GM21390 (cell line): ENCODE measurements at regions not wholly inside any gene's neighbourhood (a gene's known extent, or its start where the extent isn't known, plus 50 kb on each side); places are given as distances from the start of the nearest gene placed in this dataset.

Source experiments
- ATAC-seq: cut with Tn5 transposase; IDR thresholded peaks from one replicate; pipeline ENCODE4 v1.9.1; 2021; ENCODE audit not compliant: unreplicated experiment

DNA sequence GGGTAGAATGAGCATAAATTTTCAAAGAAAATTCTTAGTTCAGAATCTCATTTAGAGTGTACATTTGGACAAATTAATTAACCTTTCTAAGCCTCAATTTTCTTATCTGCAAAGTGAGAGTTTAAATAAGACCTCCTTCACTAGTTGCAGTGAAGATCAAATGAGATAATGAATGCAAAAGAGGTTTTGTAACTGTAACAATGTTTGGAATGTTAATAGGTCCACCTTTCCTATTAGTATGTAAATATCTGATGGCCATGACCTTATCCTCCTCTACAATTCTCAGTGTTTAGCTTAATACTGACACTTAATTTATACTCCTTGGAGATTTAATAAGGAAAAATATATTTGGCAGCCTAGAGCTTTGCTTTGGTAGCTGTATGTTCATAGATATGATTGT, 138.8 kb downstream of the GABRG1 start:
- ATAC-seq = no peak

DNA sequence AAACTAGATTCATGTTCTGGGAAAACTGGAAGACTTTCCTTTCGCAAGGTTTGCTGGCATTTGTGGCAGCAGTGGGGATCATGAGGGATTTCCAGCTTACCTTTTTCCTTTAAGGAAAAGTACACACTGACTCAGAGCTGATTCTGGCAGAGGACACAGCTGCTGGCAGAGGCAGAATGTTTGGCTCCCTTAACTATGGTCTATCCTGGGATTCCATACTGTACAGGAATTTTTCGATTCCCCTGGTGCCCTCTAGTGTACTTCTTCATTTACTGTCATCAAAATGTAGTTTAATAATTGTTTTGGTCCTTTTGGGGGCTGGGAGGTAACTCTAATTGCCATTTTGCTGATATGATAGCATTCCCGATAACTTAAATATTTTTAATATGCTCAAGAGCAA, 152.7 kb downstream of the GABRG1 start:
- no peak for ATAC-seq

DNA sequence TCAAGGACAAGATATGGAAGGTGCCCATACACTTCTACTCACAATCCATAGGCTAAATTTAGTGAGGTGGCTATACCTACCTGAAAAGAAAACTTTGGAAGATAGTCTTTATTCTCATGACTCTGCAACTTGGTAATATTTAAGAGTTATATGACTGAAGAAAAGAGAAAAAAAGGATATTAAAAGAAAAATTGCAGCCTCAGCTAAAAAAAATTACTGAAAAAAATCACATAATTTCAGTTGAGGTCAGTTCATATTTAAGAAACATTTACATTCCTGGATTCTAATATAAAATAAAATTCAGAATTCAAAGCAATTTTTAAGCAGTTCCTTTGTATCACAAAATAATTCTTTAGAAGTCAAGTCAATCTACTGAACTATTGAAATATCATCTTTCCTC, 166.5 kb downstream of the GABRG1 start:
- ATAC-seq = no peak

DNA sequence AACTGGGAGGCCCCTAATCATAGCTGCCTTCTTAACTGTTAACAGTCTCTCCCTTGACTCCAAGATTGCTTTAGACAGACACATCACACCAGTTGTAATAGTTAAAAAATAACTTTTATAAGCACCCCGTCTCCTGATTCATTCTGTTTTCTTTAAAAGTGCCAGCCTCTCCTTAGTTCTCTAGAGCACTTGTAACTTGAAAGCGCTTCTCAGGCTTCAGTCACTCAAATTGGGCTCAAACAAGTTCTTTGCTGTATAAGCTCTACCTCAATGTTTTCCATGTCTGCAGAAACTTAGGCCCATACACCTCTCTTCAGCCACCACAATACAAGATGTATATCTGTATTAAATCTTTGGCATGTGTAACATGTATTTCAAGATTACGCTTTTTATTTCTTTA, 169.6 kb downstream of the GABRG1 start:
- no peak for ATAC-seq

DNA sequence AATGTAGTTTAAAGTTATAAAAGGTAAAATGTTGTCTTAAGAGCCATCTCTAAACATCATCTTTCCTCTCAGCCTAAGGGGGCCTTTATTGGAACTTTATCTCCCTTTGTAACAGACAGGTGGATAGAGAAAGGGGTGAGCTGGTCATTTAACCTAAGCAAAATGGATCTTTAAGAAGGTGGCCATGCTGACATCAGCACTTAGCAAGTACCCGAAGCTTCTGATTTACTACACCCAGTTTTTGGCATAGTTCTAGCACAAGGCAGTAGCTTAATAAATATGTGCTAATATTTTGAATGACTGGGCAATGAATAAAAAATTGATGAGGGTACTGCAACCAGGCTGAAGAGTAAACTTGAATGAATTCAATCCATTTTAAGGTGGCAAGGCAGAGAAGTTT, 172.7 kb downstream of the GABRG1 start:
- ATAC-seq = no peak

DNA sequence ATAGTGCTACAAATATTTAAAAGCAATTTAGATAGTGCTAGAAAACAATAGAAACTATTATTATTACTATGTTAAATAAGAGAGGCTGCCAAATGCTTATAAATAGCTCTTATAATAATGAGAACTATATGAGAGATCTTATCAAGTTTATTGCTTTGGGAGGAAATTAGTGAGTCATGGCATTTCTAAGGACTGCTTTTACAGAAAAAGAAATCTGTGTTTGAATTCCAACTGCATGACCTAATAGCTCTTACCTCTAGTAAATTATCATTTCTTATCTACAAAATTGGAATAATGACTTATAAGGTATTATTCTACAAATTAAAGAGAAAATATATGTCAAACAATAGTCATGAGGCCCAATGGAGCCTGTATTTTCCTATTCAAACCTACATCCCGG, 177.2 kb downstream of the GABRG1 start:
- ATAC-seq = no peak

DNA sequence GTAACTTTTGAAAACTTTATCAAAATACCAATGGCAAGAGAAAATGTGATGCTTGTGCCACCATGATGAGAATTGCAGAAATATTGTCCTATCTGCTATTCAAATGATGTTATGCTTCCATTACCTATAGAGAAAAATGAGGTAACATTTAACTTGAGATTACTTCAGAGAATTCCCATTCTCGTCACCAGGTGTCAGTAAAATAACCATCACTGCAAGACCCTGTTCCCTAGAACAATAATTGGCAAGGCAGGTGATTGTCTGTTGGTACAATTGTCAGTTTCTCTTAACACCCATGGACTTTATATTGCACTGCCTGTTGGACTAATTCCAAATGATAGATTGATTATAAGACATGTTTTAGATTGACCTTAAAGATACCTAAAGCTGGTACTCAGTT, 179.9 kb downstream of the GABRG1 start:
- ATAC-seq = no peak

DNA sequence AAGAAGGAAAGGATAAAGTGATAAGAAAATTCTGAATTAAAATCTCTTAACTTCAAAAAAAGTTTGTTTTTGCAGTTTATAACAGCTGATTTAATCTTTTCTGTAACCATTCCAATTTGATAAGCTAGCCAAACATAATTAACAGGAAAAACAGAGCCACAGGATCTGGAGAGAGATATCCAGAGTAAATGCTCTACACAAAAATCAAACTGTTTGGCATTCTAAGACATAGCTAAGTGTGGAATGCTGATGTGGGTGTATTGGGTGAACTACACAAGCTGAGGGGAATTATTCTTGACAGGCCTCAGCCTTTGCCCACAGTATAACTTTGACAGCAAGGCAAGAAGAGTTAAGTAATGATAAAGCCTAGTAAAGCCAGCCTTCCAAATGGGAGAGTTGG, 184.8 kb downstream of the GABRG1 start:
- no peak for ATAC-seq

DNA sequence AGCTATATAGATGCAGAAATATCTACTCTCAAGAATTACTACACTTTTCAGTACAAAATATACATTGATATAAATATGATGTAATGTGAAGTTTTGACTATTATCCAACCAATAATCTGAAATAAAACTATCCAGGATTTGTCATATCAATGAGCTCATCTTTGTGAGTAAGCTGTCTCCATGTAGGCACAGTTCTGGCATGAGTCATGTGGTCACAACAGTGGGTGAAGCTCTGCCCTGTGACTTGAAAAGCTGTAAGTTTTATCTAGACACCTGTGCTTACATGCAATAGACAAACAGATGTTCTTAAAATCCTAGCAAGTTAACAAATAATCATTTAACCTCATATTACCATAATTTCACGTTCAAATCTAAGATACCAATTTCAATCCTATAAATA, 192.7 kb downstream of the GABRG1 start:
- ATAC-seq = no peak

DNA sequence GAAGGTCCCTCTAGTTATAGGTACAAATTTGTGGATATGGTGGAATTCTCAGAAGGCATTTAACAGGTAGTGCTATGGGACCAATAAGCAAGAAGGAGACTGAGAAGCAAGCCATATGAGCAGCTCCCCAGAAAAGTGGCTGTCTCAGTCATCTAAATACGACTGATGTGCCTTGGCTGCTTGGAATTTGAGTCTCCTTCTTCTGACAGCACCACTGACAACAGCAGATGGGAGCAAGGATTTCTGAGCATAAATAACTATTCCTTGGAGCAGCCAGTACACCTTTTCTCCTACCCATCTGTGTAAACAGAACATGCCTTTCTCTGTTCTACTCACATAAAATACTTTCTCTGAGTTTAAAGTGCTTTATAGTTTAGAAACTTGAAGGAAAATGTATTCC, 196.2 kb downstream of the GABRG1 start:
- no peak for ATAC-seq

DNA sequence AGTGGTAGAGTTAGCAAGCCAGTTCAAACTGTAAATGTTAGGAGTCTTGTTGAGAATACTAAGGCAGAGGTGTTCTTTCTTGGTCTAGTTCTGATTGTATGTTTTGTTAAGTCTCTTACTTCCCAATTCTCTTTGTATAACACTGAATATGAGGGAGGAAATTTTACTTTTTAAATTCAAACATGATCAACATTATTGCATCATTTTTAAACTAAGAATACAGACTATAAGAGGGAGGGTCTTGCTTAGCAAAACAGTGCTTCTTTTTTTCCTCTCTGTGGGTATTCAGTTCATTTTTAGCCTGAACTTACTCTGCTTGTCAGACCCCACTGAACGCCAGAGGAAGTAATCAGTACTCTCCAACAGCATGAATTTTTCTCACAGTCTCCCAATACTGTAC, 198.0 kb downstream of the GABRG1 start:
- ATAC-seq = no peak

DNA sequence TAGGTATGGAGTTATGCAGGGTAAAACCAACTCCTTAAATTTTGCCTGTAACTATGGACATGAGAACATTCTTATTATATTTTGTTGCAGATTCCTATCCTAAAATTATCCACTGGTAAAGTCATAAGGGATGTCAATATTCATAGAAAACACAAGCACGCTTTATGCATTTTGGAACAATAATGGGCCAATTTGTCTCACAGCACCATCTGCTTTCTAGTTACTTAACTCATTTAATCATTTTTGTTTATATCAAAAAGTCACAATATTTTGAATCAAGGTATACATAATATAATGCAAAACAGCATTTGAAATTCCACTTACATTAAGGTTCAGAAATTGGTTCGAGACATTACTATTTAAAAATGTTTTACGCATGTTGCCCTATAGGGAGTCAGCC, 203.0 kb downstream of the GABRG1 start:
- no peak for ATAC-seq

DNA sequence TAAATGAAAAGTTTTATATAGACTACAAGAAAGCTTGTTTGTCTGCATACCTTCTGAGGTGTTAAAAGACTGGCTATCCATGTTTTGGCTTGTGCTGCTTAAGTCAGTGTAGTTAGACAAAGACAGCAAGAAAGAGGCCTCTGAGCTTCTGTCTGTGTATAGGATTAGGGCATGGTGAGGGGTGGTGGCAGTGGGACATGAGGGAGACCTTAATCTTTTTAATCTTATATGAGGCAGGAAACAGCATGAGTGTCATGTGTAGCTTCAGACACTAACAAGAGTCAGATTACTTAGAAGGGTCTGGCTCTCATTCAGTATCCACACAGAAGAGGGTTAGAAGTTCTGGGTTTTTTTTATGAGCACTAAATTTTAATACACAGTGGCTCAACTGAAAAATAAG, 213.3 kb downstream of the GABRG1 start:
- ATAC-seq = no peak

DNA sequence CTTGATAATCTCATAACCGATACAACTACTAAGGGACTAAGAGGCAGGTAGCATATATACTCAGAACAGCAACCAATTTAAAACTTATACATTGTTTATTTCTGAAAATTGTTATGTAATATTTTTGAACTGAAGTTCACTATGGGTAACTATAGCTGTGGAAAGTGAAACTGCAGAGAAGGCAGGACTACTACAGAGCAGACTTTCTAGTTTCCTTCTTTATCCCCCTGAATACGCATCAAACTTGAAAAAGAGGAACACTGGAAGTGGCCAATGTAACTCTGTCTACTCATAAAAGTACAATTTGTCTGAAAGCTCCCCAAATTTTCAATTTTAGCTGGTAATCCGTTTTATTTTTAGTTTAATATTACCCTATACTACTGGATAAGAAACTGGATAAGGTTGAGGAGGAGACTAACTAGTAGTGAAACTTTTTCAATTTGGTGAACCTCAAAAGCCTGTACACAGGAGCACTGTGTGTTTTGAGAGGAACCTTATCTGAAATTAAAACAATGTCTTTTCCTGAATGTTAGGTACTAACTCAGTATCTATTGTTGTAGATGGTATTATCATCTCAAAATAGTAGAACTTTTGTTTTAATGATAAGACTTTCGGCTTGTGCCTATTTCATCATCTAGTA, 225.8 kb downstream of the GABRG1 start:
- ATAC-seq = no peak

DNA sequence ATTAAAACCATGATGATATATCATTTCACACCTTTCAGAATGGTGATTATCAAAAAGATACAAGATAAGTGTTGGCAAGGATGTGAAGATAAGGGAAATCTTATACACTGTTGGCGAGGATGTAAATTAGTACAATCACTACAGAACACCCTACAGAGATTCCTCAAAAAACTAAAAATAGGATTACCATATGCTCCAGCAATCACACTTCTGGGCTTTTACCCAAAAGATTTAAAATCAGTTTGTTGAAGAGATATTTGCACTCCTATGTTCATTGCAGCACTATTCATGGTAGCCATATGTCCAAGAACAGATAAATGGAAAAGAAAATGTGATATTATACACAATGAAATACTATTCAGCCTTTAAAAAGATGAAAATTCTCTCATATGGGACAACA, 240.4 kb downstream of the GABRG1 start:
- ATAC-seq = no peak

DNA sequence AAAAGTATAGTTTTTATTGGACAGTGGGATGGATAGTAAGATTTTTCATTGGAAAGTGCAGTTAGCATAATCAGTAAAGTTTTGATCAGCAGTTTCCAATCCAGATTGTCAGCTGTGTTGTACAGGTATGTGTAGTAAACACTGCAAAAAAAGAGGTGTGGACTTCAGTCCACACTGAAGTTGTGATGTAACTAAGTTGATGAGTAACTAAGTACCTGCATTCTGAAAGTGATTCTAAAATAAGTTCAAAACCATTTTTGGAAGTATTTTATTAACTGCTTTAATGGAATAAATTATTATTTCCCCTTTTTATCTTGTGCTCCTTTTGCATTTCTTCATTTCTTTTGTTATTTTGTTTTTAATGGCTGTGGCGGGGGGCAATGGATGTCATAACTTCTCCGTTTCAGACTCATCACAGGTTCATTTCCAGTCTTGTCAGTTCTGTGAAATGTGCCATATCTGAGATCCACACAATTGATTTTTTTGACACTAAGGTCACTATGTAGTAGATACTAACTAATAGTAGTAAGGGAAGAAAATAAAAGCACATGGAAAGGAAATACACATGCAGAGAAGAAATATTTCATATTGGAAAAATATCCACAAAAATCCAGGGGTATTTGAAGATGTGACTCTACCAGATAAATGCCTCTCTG, 247.5 kb downstream of the GABRG1 start:
- no peak for ATAC-seq

DNA sequence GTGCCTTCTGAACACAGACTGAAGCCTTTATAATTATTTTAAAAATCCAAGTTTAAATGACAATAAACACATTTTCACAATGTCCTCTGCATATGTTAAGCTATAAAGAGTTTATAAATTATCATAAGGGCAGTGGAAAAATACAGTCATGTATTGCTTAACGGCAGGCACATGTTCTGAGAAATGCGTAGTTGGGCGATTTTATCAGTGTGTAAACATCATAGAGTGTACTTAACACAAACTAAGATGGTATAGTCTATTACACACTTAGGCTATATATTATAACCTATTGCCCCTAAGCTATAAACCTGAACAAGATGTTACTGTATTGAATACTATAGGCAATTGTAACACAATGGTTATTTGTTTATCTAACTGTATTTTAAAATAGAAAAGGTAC, 254.7 kb downstream of the GABRG1 start:
- ATAC-seq = no peak

DNA sequence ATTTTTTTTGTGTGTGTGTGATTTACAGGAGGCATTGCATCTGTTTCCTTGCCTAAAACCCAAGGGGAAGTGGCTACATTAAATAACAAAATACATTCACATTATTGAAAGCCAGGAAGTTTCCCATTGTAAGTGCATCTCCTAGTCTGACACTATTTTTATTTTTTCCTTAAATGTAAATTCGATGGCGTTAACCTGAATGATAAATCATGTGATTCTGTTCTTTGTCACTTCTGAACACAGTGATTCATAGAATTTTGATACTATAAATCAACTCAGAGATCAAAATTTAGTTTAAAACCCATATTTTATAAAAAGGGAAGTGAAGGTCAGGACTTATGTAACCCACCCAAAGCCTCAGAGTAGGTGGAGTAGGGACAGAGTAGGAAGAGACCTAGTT, 258.1 kb downstream of the GABRG1 start:
- no peak for ATAC-seq

DNA sequence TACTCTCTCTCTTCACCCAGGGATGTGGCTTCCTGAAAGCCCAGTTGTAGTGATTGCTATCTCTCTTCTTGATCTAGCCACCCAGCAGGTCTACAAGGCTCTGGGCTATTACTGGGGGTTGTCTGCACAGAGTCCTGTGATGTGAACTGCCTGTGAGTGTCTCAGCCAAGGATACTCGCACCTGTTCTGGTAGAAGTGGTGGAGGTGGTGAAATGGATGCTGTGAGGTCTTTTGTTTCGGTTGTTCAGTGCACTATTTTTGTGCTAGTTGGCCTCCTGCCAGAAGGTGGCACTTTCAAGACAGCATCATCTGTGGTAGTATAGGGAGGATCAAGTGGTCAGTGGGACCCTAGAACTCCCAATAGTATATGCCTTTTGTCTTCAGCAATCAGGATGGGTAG, 268.0 kb downstream of the GABRG1 start:
- no peak for ATAC-seq

DNA sequence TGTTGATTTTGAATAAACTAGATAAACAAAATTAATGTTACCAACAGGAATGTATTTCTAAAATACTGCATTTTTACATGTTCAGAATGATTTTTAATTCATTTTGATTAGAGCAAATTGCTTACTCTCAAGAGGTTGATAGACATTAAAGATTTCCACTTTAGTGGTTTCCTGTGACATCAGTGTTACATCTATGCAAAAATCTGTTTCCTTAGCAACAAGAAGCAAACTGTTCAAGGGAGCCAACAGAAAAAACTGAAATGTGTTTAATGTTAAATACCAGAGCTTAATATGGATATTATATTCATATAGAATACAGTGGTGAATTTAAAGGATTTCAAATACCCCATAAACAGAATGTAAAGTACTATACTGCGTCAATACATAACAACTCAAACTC, 277.8 kb downstream of the GABRG1 start:
- no peak for ATAC-seq

DNA sequence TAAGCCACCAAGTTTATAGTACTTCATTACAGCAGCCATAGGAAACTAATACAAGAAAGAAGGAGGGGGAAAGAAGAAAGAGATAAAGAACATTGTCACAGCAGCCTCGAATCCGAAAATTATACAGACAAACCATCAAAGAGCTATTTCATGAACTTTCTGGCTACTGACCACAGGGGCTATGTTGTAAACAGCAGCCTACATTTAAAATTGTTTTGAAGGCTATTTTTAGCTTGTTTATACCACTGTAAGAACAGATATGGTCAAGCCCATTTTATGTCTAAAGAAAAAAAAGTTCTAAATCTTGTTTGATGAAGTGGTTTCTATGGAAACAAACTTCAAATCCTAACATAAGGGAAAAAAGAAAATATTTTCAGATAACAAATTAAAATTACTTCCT, 282.1 kb downstream of the GABRG1 start:
- ATAC-seq = no peak

DNA sequence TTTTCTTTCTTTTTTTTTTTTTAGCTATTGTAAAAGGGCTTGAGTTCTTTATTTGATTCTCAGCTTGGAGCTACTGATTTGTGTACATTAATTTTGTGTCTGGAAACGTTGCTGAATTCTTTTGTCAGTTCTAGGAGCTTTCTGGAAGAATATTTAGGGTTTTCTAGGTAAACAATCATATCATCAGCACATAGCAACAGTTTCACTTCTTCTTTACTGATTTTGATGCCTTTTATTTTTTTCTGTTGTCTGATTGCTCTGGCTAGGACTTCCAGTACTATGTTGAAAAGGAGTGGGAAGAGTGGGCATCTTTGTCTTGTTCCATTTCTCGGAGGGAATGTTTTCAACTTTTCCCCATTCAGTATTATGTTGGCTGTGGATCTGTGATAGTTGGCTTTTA, 292.2 kb downstream of the GABRG1 start:
- no peak for ATAC-seq

DNA sequence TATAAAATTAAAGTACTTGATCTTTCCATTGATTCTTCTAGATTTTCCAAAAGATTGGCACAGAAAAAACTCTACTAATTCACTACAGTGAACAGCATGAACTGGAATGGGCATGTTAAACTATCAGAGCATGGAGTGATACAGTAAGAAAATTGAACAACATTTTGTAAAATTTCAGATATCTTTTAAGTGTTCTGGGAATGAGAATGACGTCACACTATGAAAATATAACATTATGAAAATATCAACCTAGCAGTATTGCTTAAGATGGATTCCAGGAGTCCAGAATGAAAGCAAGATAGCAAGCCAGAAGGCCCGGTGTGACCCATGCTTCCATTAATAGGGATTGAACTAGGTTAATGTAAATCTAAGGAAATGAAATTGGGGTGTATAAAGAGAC, 319.9 kb downstream of the GABRG1 start:
- ATAC-seq = no peak
